ENCODE measurements at regions not wholly inside any gene's neighbourhood (a gene's known extent, or its start where the extent isn't known, plus 50 kb on each side); places are given as distances from the start of the nearest gene placed in this dataset.

DNA sequence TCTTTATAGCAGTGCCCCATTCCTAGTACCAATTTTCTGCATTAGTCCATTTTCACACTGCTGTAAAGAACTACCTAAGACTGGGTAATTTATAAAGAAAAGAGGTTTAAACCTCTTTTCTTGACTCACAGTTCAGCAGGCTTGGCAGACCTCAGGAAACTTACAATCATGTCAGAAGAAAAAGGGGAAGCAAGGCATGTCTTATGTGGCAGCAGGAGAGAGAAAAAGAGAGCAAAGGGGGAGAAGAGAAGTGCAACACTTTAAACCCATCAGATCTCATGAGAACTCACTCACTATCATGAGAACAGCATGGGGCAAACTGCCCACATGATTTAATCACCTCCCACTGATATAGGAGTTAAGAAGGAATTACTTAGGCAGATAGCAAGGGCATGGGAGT is 101.6 kb upstream of the PLEKHG7 start:
- no peak for TF ChIP-seq POLR2AphosphoS5 (IDR thresholded peaks at IDR 0.05; ENCODE audit: borderline replicate concordance, low read depth, low read length)
- no peak for TF ChIP-seq EZH2 (IDR thresholded peaks at IDR 0.05)
- no peak for TF ChIP-seq FOXP2 (optimal IDR thresholded peaks at IDR 0.05; ENCODE audit: control extremely low read depth, extremely low read length, insufficient read depth)
- H3K9me3 ChIP-seq (ENCODE audit: low read depth, low read length), result no peaks in the 10 kb centered on the region
- no peak overlapping the region for H3K27ac ChIP-seq

DNA sequence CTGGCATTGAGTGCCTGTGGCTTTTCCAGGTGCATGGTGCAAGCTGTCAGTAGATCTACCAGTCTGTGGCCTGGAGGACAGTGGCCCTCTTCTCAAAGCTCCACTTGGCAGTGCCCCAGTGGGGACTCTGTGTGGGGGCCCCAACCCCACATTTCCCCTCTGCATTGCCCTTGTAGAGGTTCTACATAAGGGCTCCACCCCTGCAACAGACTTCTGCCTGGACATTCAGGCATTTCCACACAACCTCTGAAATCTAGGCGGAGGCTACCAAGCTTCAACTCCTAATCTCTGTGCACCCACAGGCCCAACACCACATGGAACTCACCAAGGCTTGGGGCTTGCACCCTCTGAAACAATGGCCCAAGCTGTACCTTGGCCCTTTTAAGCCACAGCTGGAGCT is 102.7 kb upstream of the PLEKHG7 start:
- Histone ChIP-seq H3K9ac (ENCODE audit: insufficient read length) (no peak overlapping the region), H3K36me3 (ENCODE audit: insufficient read depth, low read length) (no peaks in the 10 kb centered on the region), H3K27ac (no peak overlapping the region), H3K4me3 (no peak overlapping the region), H3K9me3 (ENCODE audit: low read depth, low read length) (no peaks in the 10 kb centered on the region)
- TF ChIP-seq EZH2 (IDR thresholded peaks at IDR 0.05) (no peak), FOXP2 (optimal IDR thresholded peaks at IDR 0.05; ENCODE audit: control extremely low read depth, extremely low read length, insufficient read depth) (no peak), POLR2AphosphoS5 (IDR thresholded peaks at IDR 0.05; ENCODE audit: borderline replicate concordance, low read depth, low read length) (no peak)
- no peak for DNase-seq (ENCODE audit: low read depth, low spot score)

More for the DNA sequence above, 101.6 kb upstream of the PLEKHG7 start:
- no peak overlapping the region for H3K4me3 ChIP-seq
- DNase-seq (ENCODE audit: low read depth, low spot score), result no peak
- no peaks in the 10 kb centered on the region for H3K36me3 ChIP-seq (ENCODE audit: insufficient read depth, low read length)
- no peak overlapping the region for H3K9ac ChIP-seq (ENCODE audit: insufficient read length)

DNA sequence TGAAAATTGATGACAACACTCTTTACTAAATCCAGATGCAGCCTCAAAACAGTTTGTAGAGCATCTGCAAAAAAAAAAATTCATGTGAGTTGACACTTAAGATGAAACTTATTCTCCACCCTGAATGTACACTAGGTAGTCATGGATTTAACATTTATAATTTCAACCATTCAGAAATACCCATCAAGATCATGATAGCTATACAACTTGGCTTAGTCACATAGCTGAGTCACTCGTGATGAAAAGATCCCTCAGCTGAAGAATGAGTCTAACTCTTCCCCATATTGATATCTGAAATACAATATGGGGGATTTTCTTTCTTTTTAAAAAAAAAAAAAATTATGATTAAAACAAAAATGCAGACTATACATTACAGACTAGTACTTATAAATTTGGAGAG is 104.8 kb upstream of the PLEKHG7 start:
- Histone ChIP-seq H3K9ac (ENCODE audit: insufficient read length) (no peak overlapping the region), H3K27ac (no peak overlapping the region), H3K9me3 (ENCODE audit: low read depth, low read length) (no peaks in the 10 kb centered on the region), H3K4me3 (no peak overlapping the region), H3K36me3 (ENCODE audit: insufficient read depth, low read length) (no peaks in the 10 kb centered on the region)
- TF ChIP-seq FOXP2 (optimal IDR thresholded peaks at IDR 0.05; ENCODE audit: control extremely low read depth, extremely low read length, insufficient read depth) (no peak), POLR2AphosphoS5 (IDR thresholded peaks at IDR 0.05; ENCODE audit: borderline replicate concordance, low read depth, low read length) (no peak), EZH2 (IDR thresholded peaks at IDR 0.05) (no peak)
- DNase-seq (ENCODE audit: low read depth, low spot score), result no peak

DNA sequence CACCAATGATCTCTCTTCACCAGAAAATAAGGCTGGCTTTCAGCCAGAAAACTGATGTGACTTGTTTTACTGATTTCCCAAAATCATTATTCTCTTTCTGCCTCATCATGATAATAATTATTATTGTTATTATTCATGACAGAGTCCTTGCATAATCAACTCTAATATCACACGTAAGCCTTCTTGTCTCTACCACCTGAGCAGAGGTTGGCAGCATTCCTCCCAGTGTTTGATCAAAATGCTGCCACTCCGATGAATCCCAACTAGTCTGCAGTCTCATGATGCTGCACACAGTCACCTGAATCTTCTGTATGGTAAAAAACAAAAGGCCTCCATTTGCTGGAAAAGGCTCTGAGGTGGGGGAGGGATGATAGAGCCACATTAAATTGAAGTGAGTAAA is 105.7 kb upstream of the PLEKHG7 start:
- Histone ChIP-seq H3K36me3 (ENCODE audit: insufficient read depth, low read length) (no peaks in the 10 kb centered on the region), H3K9ac (ENCODE audit: insufficient read length) (no peak overlapping the region), H3K9me3 (ENCODE audit: low read depth, low read length) (no peaks in the 10 kb centered on the region), H3K4me3 (no peak overlapping the region), H3K27ac (no peak overlapping the region)
- no peak for TF ChIP-seq FOXP2 (optimal IDR thresholded peaks at IDR 0.05; ENCODE audit: control extremely low read depth, extremely low read length, insufficient read depth)
- TF ChIP-seq POLR2AphosphoS5 (IDR thresholded peaks at IDR 0.05; ENCODE audit: borderline replicate concordance, low read depth, low read length), result no peak
- no peak for TF ChIP-seq EZH2 (IDR thresholded peaks at IDR 0.05)
- DNase-seq (ENCODE audit: low read depth, low spot score), result no peak

DNA sequence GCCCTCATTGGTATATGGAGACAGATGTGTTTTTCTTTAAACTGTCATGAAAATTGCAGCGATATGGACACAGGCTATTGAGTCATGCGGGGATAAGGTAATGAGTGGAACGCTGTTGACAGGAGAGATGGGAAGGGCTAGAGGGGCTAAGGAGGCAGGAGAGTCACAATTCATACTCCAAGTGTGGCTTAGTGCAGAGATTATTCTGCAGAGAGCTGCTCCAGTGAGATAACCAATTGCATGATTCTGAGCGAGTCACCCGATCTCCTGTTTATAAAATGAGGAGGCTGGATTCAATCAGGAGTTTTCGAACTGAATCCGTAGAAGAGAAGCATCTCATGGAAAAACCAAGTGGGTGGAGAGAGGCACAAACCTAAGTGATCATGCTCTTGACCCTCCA is 106.4 kb upstream of the PLEKHG7 start:
- H3K9me3 ChIP-seq (ENCODE audit: low read depth, low read length), result no peaks in the 10 kb centered on the region
- H3K4me3 ChIP-seq, result no peak overlapping the region
- H3K36me3 ChIP-seq (ENCODE audit: insufficient read depth, low read length), result no peaks in the 10 kb centered on the region
- H3K27ac ChIP-seq, result no peak overlapping the region
- no peak overlapping the region for H3K9ac ChIP-seq (ENCODE audit: insufficient read length)
- TF ChIP-seq EZH2 (IDR thresholded peaks at IDR 0.05), result no peak
- TF ChIP-seq POLR2AphosphoS5 (IDR thresholded peaks at IDR 0.05; ENCODE audit: borderline replicate concordance, low read depth, low read length), result no peak
- TF ChIP-seq FOXP2 (optimal IDR thresholded peaks at IDR 0.05; ENCODE audit: control extremely low read depth, extremely low read length, insufficient read depth), result no peak
- no peak for DNase-seq (ENCODE audit: low read depth, low spot score)

DNA sequence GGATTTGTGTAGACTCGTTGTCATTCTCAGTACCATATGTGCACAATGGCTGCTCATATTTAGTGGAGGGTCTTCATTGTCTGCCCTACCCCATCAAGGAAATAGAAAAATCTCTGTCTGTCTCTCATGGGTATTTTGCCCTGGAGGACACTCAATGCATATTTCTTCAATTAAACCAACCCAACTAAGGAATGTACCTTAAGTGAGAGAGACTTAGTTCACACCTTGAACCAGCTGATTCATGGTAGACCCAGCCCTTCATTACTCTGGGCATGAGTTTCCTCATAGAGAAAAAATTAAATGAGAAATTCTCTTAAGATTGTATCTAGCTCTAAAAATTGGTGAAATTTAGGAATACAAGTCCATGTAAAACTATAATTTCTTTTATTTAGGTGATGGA is 107.1 kb upstream of the PLEKHG7 start:
- Histone ChIP-seq H3K9me3 (ENCODE audit: low read depth, low read length) (no peaks in the 10 kb centered on the region), H3K36me3 (ENCODE audit: insufficient read depth, low read length) (no peaks in the 10 kb centered on the region), H3K27ac (no peak overlapping the region), H3K4me3 (no peak overlapping the region), H3K9ac (ENCODE audit: insufficient read length) (no peak overlapping the region)
- TF ChIP-seq FOXP2 (optimal IDR thresholded peaks at IDR 0.05; ENCODE audit: control extremely low read depth, extremely low read length, insufficient read depth) (no peak), POLR2AphosphoS5 (IDR thresholded peaks at IDR 0.05; ENCODE audit: borderline replicate concordance, low read depth, low read length) (no peak), EZH2 (IDR thresholded peaks at IDR 0.05) (no peak)
- DNase-seq (ENCODE audit: low read depth, low spot score), result no peak

DNA sequence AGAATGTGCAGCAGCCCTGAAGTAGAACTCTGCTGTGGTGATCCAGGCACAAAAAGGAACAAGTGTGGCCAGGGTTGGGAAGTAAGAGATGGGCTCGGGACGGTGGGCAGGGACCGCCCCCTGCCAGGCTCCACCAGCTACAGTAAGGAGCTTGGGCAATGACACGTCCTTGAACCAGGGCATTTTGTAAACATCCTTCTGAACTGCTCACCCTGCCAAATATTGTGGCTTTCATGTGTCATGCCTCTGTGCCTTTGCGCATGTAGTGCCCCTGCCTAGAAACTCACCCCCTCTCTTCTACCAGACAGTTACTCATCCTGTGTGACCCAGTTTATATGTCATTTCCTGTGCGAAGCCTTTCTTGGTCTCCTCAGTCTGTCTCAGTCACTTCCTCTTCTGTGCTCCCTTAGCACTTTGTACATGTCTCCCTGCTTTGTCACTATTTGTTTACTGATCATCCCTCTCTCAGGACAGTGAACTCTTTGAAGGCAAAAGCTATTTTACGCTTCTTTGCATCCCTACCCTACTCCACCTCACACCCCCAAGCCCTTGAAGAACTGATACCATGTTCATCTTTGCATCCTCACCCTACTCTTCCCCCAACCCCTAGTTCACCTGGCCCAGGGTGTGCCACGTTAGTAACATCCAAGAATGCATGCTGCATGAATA is 108.9 kb upstream of the PLEKHG7 start:
- no peaks in the 10 kb centered on the region for H3K9me3 ChIP-seq (ENCODE audit: low read depth, low read length)
- no peak overlapping the region for H3K27ac ChIP-seq
- no peak overlapping the region for H3K9ac ChIP-seq (ENCODE audit: insufficient read length)
- TF ChIP-seq EZH2 (IDR thresholded peaks at IDR 0.05) (no peak), POLR2AphosphoS5 (IDR thresholded peaks at IDR 0.05; ENCODE audit: borderline replicate concordance, low read depth, low read length) (no peak), FOXP2 (optimal IDR thresholded peaks at IDR 0.05; ENCODE audit: control extremely low read depth, extremely low read length, insufficient read depth) (no peak)
- H3K36me3 ChIP-seq (ENCODE audit: insufficient read depth, low read length), result no peaks in the 10 kb centered on the region
- DNase-seq (ENCODE audit: low read depth, low spot score), result no peak
- H3K4me3 ChIP-seq, result no peak overlapping the region

DNA sequence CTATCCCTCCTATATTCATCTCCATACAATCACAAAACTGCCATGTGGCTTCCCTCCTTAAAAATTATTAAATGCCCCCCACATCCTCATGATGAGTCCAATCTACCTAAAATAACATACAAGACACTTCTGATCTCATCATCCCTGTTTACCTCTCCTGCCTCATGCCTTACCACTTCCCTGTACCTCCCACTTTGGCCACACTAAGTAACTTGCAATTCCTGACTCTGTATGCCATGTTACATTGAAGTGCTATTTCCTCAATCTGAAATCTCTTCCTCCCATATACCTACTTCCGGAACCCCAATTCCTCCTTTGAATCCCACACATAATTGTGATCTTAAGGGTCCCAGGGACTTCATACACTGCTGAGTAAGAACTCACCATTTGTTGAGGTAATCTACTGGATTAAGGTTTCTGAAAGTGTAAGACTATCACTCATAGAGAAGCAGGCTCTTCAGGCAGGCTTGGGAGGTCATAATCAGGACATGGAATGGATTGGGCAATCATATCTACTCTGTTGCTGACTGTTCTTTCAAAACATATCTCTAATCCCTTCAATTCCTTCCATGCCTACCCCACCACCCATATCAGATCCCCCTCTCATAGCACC is 117.6 kb upstream of the PLEKHG7 start:
- H3K36me3 ChIP-seq (ENCODE audit: insufficient read depth, low read length), result no peaks in the 10 kb centered on the region
- TF ChIP-seq POLR2AphosphoS5 (IDR thresholded peaks at IDR 0.05; ENCODE audit: borderline replicate concordance, low read depth, low read length) (no peak), EZH2 (IDR thresholded peaks at IDR 0.05) (no peak), FOXP2 (optimal IDR thresholded peaks at IDR 0.05; ENCODE audit: control extremely low read depth, extremely low read length, insufficient read depth) (no peak)
- no peaks in the 10 kb centered on the region for H3K9me3 ChIP-seq (ENCODE audit: low read depth, low read length)
- DNase-seq (ENCODE audit: low read depth, low spot score), result no peak
- no peak overlapping the region for H3K4me3 ChIP-seq
- no peak overlapping the region for H3K27ac ChIP-seq
- no peak overlapping the region for H3K9ac ChIP-seq (ENCODE audit: insufficient read length)
